Keratinocyte (primary cell): ENCODE measurements at regions not wholly inside any gene's neighbourhood (a gene's known extent, or its start where the extent isn't known, plus 50 kb on each side); places are given as distances from the start of the nearest gene placed in this dataset.

ENCODE experiments used
- EZH2 ChIP-seq: IDR thresholded peaks from one replicate; pipeline ENCODE4 v1.6.1; 2012; ENCODE audit warnings: inconsistent platforms, mild to moderate bottlenecking, low read length, moderate library complexity
- TF ChIP-seq, protein P1 (sequence below), 3 experiments: IDR thresholded peaks in 1 of 3; conservative IDR thresholded peaks in 1 of 3; optimal IDR thresholded peaks in 1 of 3; 2 replicates in 2 of 3; 3 replicates in 1 of 3; pipeline versions ENCODE3 to v1.5.1; 2011; ENCODE audit warnings: low read length in 3 of 3, mild to moderate bottlenecking in 3 of 3, moderate library complexity in 2 of 3, control low read depth in 1 of 3, inconsistent platforms in 1 of 3; ENCODE audit not compliant: insufficient read depth in 2 of 3; ENCODE audit errors: extremely low read depth in 1 of 3

DNA sequence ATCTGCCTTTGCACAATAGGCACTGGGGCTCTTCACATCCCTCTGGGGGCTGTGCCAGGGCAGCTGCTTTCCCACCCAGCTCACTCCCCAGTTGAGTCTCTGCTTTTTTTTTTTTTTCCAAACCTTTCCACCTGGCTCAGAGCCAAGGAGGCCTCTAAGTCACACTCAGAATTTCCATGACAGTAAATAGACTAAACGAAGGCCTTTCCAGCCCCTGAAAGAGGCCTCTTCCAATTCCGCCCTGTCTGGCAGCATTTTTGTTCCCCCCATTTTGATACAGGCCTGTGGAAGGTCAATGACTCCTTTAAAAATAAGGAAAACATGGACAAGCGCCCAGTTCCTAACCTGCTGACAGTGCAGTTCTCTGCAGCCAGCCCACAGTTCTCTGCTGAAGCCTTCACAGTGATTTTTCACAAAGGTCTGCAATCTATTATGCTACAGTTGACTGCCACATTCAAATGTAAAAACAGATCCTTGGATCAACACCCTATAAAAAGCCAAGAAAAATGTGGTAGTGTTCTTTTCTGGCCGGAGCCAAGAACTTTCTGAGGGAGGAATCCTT lies 107.5 kb upstream of the SESN3 start:
- TF ChIP-seq, protein P1, sequence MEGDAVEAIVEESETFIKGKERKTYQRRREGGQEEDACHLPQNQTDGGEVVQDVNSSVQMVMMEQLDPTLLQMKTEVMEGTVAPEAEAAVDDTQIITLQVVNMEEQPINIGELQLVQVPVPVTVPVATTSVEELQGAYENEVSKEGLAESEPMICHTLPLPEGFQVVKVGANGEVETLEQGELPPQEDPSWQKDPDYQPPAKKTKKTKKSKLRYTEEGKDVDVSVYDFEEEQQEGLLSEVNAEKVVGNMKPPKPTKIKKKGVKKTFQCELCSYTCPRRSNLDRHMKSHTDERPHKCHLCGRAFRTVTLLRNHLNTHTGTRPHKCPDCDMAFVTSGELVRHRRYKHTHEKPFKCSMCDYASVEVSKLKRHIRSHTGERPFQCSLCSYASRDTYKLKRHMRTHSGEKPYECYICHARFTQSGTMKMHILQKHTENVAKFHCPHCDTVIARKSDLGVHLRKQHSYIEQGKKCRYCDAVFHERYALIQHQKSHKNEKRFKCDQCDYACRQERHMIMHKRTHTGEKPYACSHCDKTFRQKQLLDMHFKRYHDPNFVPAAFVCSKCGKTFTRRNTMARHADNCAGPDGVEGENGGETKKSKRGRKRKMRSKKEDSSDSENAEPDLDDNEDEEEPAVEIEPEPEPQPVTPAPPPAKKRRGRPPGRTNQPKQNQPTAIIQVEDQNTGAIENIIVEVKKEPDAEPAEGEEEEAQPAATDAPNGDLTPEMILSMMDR (optimal IDR thresholded peaks at IDR 0.05 in 1 of 3, IDR thresholded peaks at IDR 0.05 in 1 of 3, conservative IDR thresholded peaks at IDR 0.05 in 1 of 3; ENCODE audit: extremely low read depth in 1 of 3, insufficient read depth in 2 of 3, low read length in 3 of 3), result no peak
- no peak for TF ChIP-seq EZH2
